Astrocyte (in vitro differentiated cells and primary cell): ENCODE measurements at regions not wholly inside any gene's neighbourhood (a gene's known extent, or its start where the extent isn't known, plus 50 kb on each side); places are given as distances from the start of the nearest gene placed in this dataset.

ENCODE experiments used
- DNase-seq: peaks from one replicate; pipeline ENCODE4 v3.0.0-alpha.2; 2010; ENCODE audit warnings: low read depth
- FAIRE-seq: peaks from 2 replicates; lab custom pipeline; 2011; peaks lifted over from hg19 to GRCh38; lab: Jason Lieb, UNC
- H2AFZ ChIP-seq: 2 replicates; pipeline ENCODE4 v1.6.0; 2012; ENCODE audit warnings: low read depth, low read length, inconsistent platforms
- H3K27ac ChIP-seq: 2 replicates; pipeline ENCODE4 v1.5.1; 2011; ENCODE audit warnings: low read depth, low read length, inconsistent platforms
- H3K27me3 ChIP-seq: 2 replicates; pipeline ENCODE4 v1.6.0; 2011; ENCODE audit warnings: low read length, inconsistent platforms; ENCODE audit not compliant: insufficient read depth
- H3K36me3 ChIP-seq: 2 replicates; pipeline ENCODE4 v1.5.1; 2011; ENCODE audit warnings: low read length, inconsistent platforms; ENCODE audit not compliant: insufficient read depth
- H3K4me1 ChIP-seq: 2 replicates; pipeline ENCODE4 v1.5.1; 2011; ENCODE audit warnings: low read length, inconsistent platforms; ENCODE audit not compliant: insufficient read depth
- H3K4me2 ChIP-seq: 2 replicates; pipeline ENCODE4 v1.6.0; 2012; ENCODE audit warnings: low read length, inconsistent platforms
- H3K4me3 ChIP-seq: 2 replicates; pipeline ENCODE4 v1.5.1; 2011; ENCODE audit warnings: low read depth, mild to moderate bottlenecking, low read length, inconsistent platforms; ENCODE audit not compliant: insufficient read depth
- H3K79me2 ChIP-seq: 2 replicates; pipeline ENCODE4 v1.6.0; 2012; ENCODE audit warnings: mild to moderate bottlenecking, low read length, inconsistent platforms; ENCODE audit not compliant: insufficient read depth
- H3K9ac ChIP-seq: 2 replicates; pipeline ENCODE4 v1.6.0; 2012; ENCODE audit warnings: mild to moderate bottlenecking, low read length, inconsistent platforms
- H3K9me3 ChIP-seq: 2 replicates; pipeline ENCODE4 v1.5.1; 2012; ENCODE audit warnings: low read depth, mild to moderate bottlenecking, low read length, inconsistent platforms; ENCODE audit not compliant: insufficient read depth
- H4K20me1 ChIP-seq: 2 replicates; pipeline ENCODE4 v1.6.0; 2012; ENCODE audit warnings: low read length, inconsistent platforms; ENCODE audit not compliant: insufficient read depth
- H3K27ac Mint-ChIP-seq: one replicate; pipeline ENCODE4 v1.8.0; 2021; ENCODE audit warnings: mild to moderate bottlenecking, mixed read lengths; ENCODE audit not compliant: unreplicated experiment
- H3K27me3 Mint-ChIP-seq: one replicate; pipeline ENCODE4 v1.8.0; 2021; ENCODE audit warnings: low read depth, mixed read lengths; ENCODE audit not compliant: unreplicated experiment
- H3K36me3 Mint-ChIP-seq: one replicate; pipeline ENCODE4 v1.8.0; 2021; ENCODE audit warnings: low read depth, mixed read lengths; ENCODE audit not compliant: unreplicated experiment
- H3K4me1 Mint-ChIP-seq: one replicate; pipeline ENCODE4 v1.8.0; 2021; ENCODE audit warnings: low read depth, mixed read lengths; ENCODE audit not compliant: unreplicated experiment
- H3K4me3 Mint-ChIP-seq: one replicate; pipeline ENCODE4 v1.8.0; 2021; ENCODE audit warnings: mild to moderate bottlenecking, moderate library complexity, mixed read lengths; ENCODE audit not compliant: unreplicated experiment
- H3K9me3 Mint-ChIP-seq: one replicate; pipeline ENCODE4 v1.8.0; 2021; ENCODE audit warnings: mild to moderate bottlenecking, mixed read lengths; ENCODE audit not compliant: unreplicated experiment
- CTCF ChIP-seq: IDR thresholded peaks from 2 replicates; pipeline ENCODE4 v1.5.1; 2011; ENCODE audit warnings: low read depth, mild to moderate bottlenecking, inconsistent platforms, low read length, moderate library complexity; ENCODE audit not compliant: insufficient read depth
- EZH2 ChIP-seq: IDR thresholded peaks from 2 replicates; pipeline ENCODE4 v1.6.1; 2012; ENCODE audit warnings: mild to moderate bottlenecking, low read length, inconsistent platforms; ENCODE audit not compliant: insufficient read depth

GRCh38 chr4:151997461-151997860 lies 236.7 kb upstream of the GATB start:
- H3K4me2 ChIP-seq, result no peak overlapping the region
- H4K20me1 ChIP-seq, result no peaks in the 10 kb centered on the region
- no peak overlapping the region for H3K4me3 Mint-ChIP-seq
- H3K36me3 ChIP-seq, result no peaks in the 10 kb centered on the region
- FAIRE-seq, result no peak
- peaks cover 5% of the 10 kb centered on the region for H3K9me3 Mint-ChIP-seq
- no peak overlapping the region for H3K4me3 ChIP-seq
- no peak overlapping the region for H3K27ac ChIP-seq
- no peak for DNase-seq
- no peak overlapping the region for H2AFZ ChIP-seq
- H3K9me3 ChIP-seq, result no peaks in the 10 kb centered on the region
- H3K4me1 ChIP-seq, result no peaks in the 10 kb centered on the region
- peaks cover 4% of the 10 kb centered on the region for H3K27me3 Mint-ChIP-seq
- H3K9ac ChIP-seq, result no peak overlapping the region
- no peaks in the 10 kb centered on the region for H3K36me3 Mint-ChIP-seq
- no peaks in the 10 kb centered on the region for H3K27me3 ChIP-seq
- H3K79me2 ChIP-seq, result no peaks in the 10 kb centered on the region
- no peak overlapping the region for H3K27ac Mint-ChIP-seq
- H3K4me1 Mint-ChIP-seq, result peaks cover 9% of the 10 kb centered on the region
- TF ChIP-seq CTCF, result no peak
- TF ChIP-seq EZH2, result no peak

GRCh38 chr4:151994429-151994828 lies 233.6 kb upstream of the GATB start:
- Histone ChIP-seq H4K20me1 (no peaks in the 10 kb centered on the region), H3K4me1 (peaks cover 12% of the 10 kb centered on the region), H3K9me3 (no peaks in the 10 kb centered on the region), H3K27ac (no peak overlapping the region), H3K27me3 (no peaks in the 10 kb centered on the region), H3K9ac (no peak overlapping the region), H3K4me2 (no peak overlapping the region), H3K36me3 (no peaks in the 10 kb centered on the region), H3K79me2 (no peaks in the 10 kb centered on the region), H3K4me3 (no peak overlapping the region), H2AFZ (no peak overlapping the region)
- no peak for DNase-seq
- TF ChIP-seq CTCF (no peak), EZH2 (no peak)
- no peak for FAIRE-seq
- Mint-ChIP-seq H3K36me3 (no peaks in the 10 kb centered on the region), H3K27ac (no peak overlapping the region), H3K9me3 (peaks cover 3% of the 10 kb centered on the region), H3K4me1 (peaks cover 12% of the 10 kb centered on the region), H3K4me3 (no peak overlapping the region), H3K27me3 (peaks cover 4% of the 10 kb centered on the region)

- H2AFZ ChIP-seq, result no peak overlapping the region
- H3K4me1 ChIP-seq, result peaks cover 12% of the 10 kb centered on the region
- H3K4me3 ChIP-seq, result no peak overlapping the region
- H3K4me3 Mint-ChIP-seq, result no peak overlapping the region
- no peaks in the 10 kb centered on the region for H3K9me3 ChIP-seq
- DNase-seq, result no peak
- no peaks in the 10 kb centered on the region for H3K79me2 ChIP-seq
- no peak overlapping the region for H3K27ac Mint-ChIP-seq
- H3K9me3 Mint-ChIP-seq, result peaks cover 3% of the 10 kb centered on the region
- H3K27me3 Mint-ChIP-seq, result peaks cover 2% of the 10 kb centered on the region
- no peak for FAIRE-seq
- no peaks in the 10 kb centered on the region for H3K36me3 ChIP-seq
- H3K9ac ChIP-seq, result no peak overlapping the region
- no peaks in the 10 kb centered on the region for H4K20me1 ChIP-seq
- no peaks in the 10 kb centered on the region for H3K36me3 Mint-ChIP-seq
- no peaks in the 10 kb centered on the region for H3K27me3 ChIP-seq
- TF ChIP-seq EZH2, result no peak
- TF ChIP-seq CTCF, result no peak
- no peak overlapping the region for H3K4me2 ChIP-seq
- H3K27ac ChIP-seq, result no peak overlapping the region
- peaks cover 12% of the 10 kb centered on the region for H3K4me1 Mint-ChIP-seq
Observed at GRCh38 chr4:151993521-151993920, 232.7 kb upstream of the GATB start.
